OCI-LY1 (cell line): ENCODE measurements at regions not wholly inside any gene's neighbourhood (a gene's known extent, or its start where the extent isn't known, plus 50 kb on each side); places are given as distances from the start of the nearest gene placed in this dataset.

Experiments used
- H2AFZ ChIP-seq: fragments of 200-600 bp; sonication (generic), shearing (Covaris generic); 2 replicates; pipeline ENCODE4 v1.6.0; 2014; ENCODE audit warnings: antibody characterized with exemption, mild to moderate bottlenecking, low read length
- H3F3A ChIP-seq: fragments of 200-600 bp; sonication (generic), shearing (Covaris generic); 2 replicates; pipeline ENCODE4 v1.6.0; 2014; ENCODE audit warnings: mild to moderate bottlenecking, antibody characterized with exemption, low read length, moderate library complexity; ENCODE audit not compliant: insufficient read depth
- H3K27ac ChIP-seq: fragments of 200-600 bp; sonication (generic); 2 replicates; pipeline ENCODE4 v1.5.1; 2014; ENCODE audit warnings: low read length, mixed run types, mild to moderate bottlenecking, low read depth; ENCODE audit not compliant: poor library complexity, severe bottlenecking
- H3K27me3 ChIP-seq: fragments of 200-600 bp; sonication (generic); 2 replicates; pipeline ENCODE4 v1.6.0; 2014; ENCODE audit warnings: antibody characterized with exemption, mild to moderate bottlenecking, low read length, moderate library complexity; ENCODE audit not compliant: insufficient read depth
- H3K36me3 ChIP-seq: fragments of 200-600 bp; sonication (generic); 2 replicates; pipeline ENCODE4 v1.6.1; 2014; ENCODE audit warnings: mild to moderate bottlenecking, antibody characterized with exemption, low read length, moderate library complexity, mixed read lengths; ENCODE audit not compliant: insufficient read depth
- H3K4me1 ChIP-seq: fragments of 200-600 bp; sonication (generic); 2 replicates; pipeline ENCODE4 v1.5.1; 2014; ENCODE audit warnings: mild to moderate bottlenecking, low read length, moderate library complexity; ENCODE audit not compliant: insufficient read depth, severe bottlenecking
- H3K4me2 ChIP-seq: fragments of 200-600 bp; sonication (generic), shearing (Covaris generic); 2 replicates; pipeline ENCODE4 v1.6.1; 2014; ENCODE audit warnings: low read length
- H3K4me3 ChIP-seq: fragments of 200-600 bp; sonication (generic); 2 replicates; pipeline ENCODE4 v1.5.1; 2014; ENCODE audit warnings: low read length, low read depth, mild to moderate bottlenecking, mixed read lengths; ENCODE audit not compliant: poor library complexity, severe bottlenecking
- H3K79me2 ChIP-seq: fragments of 200-600 bp; shearing (Covaris generic); 2 replicates; pipeline ENCODE4 v1.6.1; 2016; ENCODE audit warnings: mixed run types, low read length, mixed read lengths; ENCODE audit not compliant: insufficient read depth
- H3K9ac ChIP-seq: fragments of 200-600 bp; sonication (generic), shearing (Covaris generic); 2 replicates; pipeline ENCODE4 v1.6.1; 2014; ENCODE audit warnings: mild to moderate bottlenecking, low read length, mixed read lengths
- H3K9me2 ChIP-seq: fragments of 200-600 bp; sonication (generic), shearing (Covaris generic); 2 replicates; pipeline ENCODE4 v1.6.1; 2014; ENCODE audit warnings: low read depth, mild to moderate bottlenecking, low read length, mixed read lengths
- H3K9me3 ChIP-seq: fragments of 200-600 bp; shearing (Covaris generic); 2 replicates; pipeline ENCODE4 v1.6.1; 2014; ENCODE audit warnings: low read length, mixed read lengths
- H4K20me1 ChIP-seq: fragments of 200-600 bp; sonication (generic), shearing (Covaris generic); 2 replicates; pipeline ENCODE4 v1.6.0; 2016; ENCODE audit warnings: mild to moderate bottlenecking, low read length; ENCODE audit not compliant: insufficient read depth
- CTCF ChIP-seq: fragments of 200-600 bp; sonication (generic), shearing (Covaris generic); IDR thresholded peaks from 2 replicates; pipeline ENCODE4 v1.5.1; 2017; ENCODE audit warnings: mild to moderate bottlenecking, antibody characterized with exemption, low read length, moderate library complexity, mixed read lengths
- EZH2 ChIP-seq: fragments of 200-600 bp; sonication (generic), shearing (Covaris generic); IDR thresholded peaks from 2 replicates; pipeline ENCODE4 v1.8.0; 2017; ENCODE audit warnings: borderline replicate concordance, mixed run types, mild to moderate bottlenecking, antibody characterized with exemption, low read length, moderate library complexity, mixed read lengths

GRCh38 chr5:27308153-27308552 lies 269.8 kb upstream of the CDH9 start:
- no peaks in the 10 kb centered on the region for H3F3A ChIP-seq
- no peaks in the 10 kb centered on the region for H3K36me3 ChIP-seq
- H3K4me1 ChIP-seq, result no peaks in the 10 kb centered on the region
- no peak overlapping the region for H2AFZ ChIP-seq
- H3K9me3 ChIP-seq, result no peaks in the 10 kb centered on the region
- H3K4me3 ChIP-seq, result no peak overlapping the region
- no peaks in the 10 kb centered on the region for H3K79me2 ChIP-seq
- no peak overlapping the region for H3K4me2 ChIP-seq
- no peaks in the 10 kb centered on the region for H3K9me2 ChIP-seq
- TF ChIP-seq CTCF (no peak), EZH2 (no peak)
- H4K20me1 ChIP-seq, result no peaks in the 10 kb centered on the region
- H3K27me3 ChIP-seq, result no peaks in the 10 kb centered on the region
- H3K9ac ChIP-seq, result no peak overlapping the region
- H3K27ac ChIP-seq, result no peak overlapping the region

- Histone ChIP-seq H3K4me1 (no peaks in the 10 kb centered on the region), H3K4me2 (no peak overlapping the region), H4K20me1 (no peaks in the 10 kb centered on the region), H3K36me3 (no peaks in the 10 kb centered on the region), H3K9me2 (no peaks in the 10 kb centered on the region), H3K9me3 (no peaks in the 10 kb centered on the region), H3K9ac (no peak overlapping the region), H3K27me3 (no peaks in the 10 kb centered on the region), H2AFZ (no peak overlapping the region), H3K79me2 (no peaks in the 10 kb centered on the region), H3K4me3 (no peak overlapping the region), H3K27ac (no peak overlapping the region), H3F3A (no peaks in the 10 kb centered on the region)
- TF ChIP-seq EZH2 (no peak), CTCF (no peak)
These were observed 251.8 kb upstream of the CDH9 start for GRCh38 chr5:27290172-27290571.

- H3K4me2 ChIP-seq, result no peak overlapping the region
- no peaks in the 10 kb centered on the region for H3K79me2 ChIP-seq
- no peak overlapping the region for H2AFZ ChIP-seq
These were observed 237.7 kb upstream of the CDH9 start for GRCh38 chr5:27276119-27276518.

More at GRCh38 chr5:27276119-27276518, 237.7 kb upstream of the CDH9 start:
- Histone ChIP-seq H3K9ac (no peak overlapping the region), H3K4me1 (no peaks in the 10 kb centered on the region), H3K4me3 (no peak overlapping the region), H4K20me1 (no peaks in the 10 kb centered on the region), H3K9me2 (no peaks in the 10 kb centered on the region), H3F3A (no peaks in the 10 kb centered on the region), H3K27me3 (no peaks in the 10 kb centered on the region), H3K36me3 (no peaks in the 10 kb centered on the region), H3K27ac (no peak overlapping the region), H3K9me3 (no peaks in the 10 kb centered on the region)
- TF ChIP-seq EZH2 (no peak), CTCF (no peak)
